GM23338 (cell line): ENCODE measurements at regions not wholly inside any gene's neighbourhood (a gene's known extent, or its start where the extent isn't known, plus 50 kb on each side); places are given as distances from the start of the nearest gene placed in this dataset.

Experiments used
- ATAC-seq: fragments of 200-7000 bp; cut with Tn5 transposase; 3 replicates; pipeline ENCODE4 v1.9.1; 2020
- DNase-seq: peaks from one replicate; pipeline ENCODE4 v3.0.0-alpha.2; 2015; ENCODE audit warnings: low spot score
- H2AFZ ChIP-seq: fragments of 200-600 bp; sonication (generic); 2 replicates; pipeline ENCODE4 v1.8.0; 2016; ENCODE audit warnings: antibody characterized with exemption, mild to moderate bottlenecking, moderate library complexity
- H3F3A ChIP-seq: fragments of 200-600 bp; sonication (generic); replicated peaks from 2 replicates; pipeline ENCODE4 v1.8.0; 2017; ENCODE audit warnings: antibody characterized with exemption, mixed run types, low read depth
- H3K27ac ChIP-seq: fragments of 200-600 bp; sonication (generic); 2 replicates; pipeline ENCODE4 v1.6.1; 2016; ENCODE audit warnings: low read depth
- H3K27me3 ChIP-seq: fragments of 200-600 bp; sonication (generic); 2 replicates; pipeline ENCODE4 v1.8.0; 2016; ENCODE audit warnings: mild to moderate bottlenecking, mixed run types, moderate library complexity; ENCODE audit not compliant: insufficient read depth
- H3K36me3 ChIP-seq: fragments of 200-600 bp; sonication (generic); 2 replicates; pipeline ENCODE4 v1.8.0; 2016; ENCODE audit warnings: mild to moderate bottlenecking; ENCODE audit not compliant: insufficient read depth
- H3K4me1 ChIP-seq: fragments of 200-600 bp; sonication (generic); 2 replicates; pipeline ENCODE4 v1.8.0; 2016; ENCODE audit warnings: mild to moderate bottlenecking, moderate library complexity; ENCODE audit not compliant: insufficient read depth
- H3K4me2 ChIP-seq: fragments of 200-600 bp; sonication (generic); 2 replicates; pipeline ENCODE4 v1.7.1; 2017; ENCODE audit warnings: mixed run types
- H3K4me3 ChIP-seq: fragments of 200-600 bp; sonication (generic); 2 replicates; pipeline ENCODE4 v1.6.1; 2016; ENCODE audit warnings: mixed run types
- H3K79me2 ChIP-seq: fragments of 200-600 bp; sonication (generic); replicated peaks from 2 replicates; pipeline ENCODE4 v1.8.0; 2017; ENCODE audit warnings: mild to moderate bottlenecking; ENCODE audit not compliant: insufficient read depth
- H3K9me2 ChIP-seq: fragments of 200-600 bp; sonication (generic); 2 replicates; pipeline ENCODE4 v1.8.0; 2017; ENCODE audit not compliant: insufficient read depth
- H4K20me1 ChIP-seq: fragments of 200-600 bp; sonication (generic); replicated peaks from 2 replicates; pipeline ENCODE4 v1.8.0; 2017; ENCODE audit warnings: mild to moderate bottlenecking; ENCODE audit not compliant: insufficient read depth
- H3K27ac Mint-ChIP-seq: 2 replicates; pipeline ENCODE4 v1.8.0; 2020; ENCODE audit warnings: inconsistent platforms, mild to moderate bottlenecking, moderate library complexity, mixed read lengths
- H3K27me3 Mint-ChIP-seq: 3 replicates; pipeline ENCODE4 v1.8.0; 2022; ENCODE audit warnings: low read depth, mild to moderate bottlenecking, moderate library complexity, mixed read lengths, inconsistent platforms; ENCODE audit not compliant: insufficient read depth, poor library complexity
- H3K36me3 Mint-ChIP-seq: 3 replicates; pipeline ENCODE4 v1.8.0; 2021; ENCODE audit warnings: low read depth, mild to moderate bottlenecking, inconsistent platforms, moderate library complexity, mixed read lengths
- H3K4me1 Mint-ChIP-seq: 3 replicates; pipeline ENCODE4 v1.8.0; 2020; ENCODE audit warnings: mild to moderate bottlenecking, inconsistent platforms, mixed read lengths
- H3K4me3 Mint-ChIP-seq: 3 replicates; pipeline ENCODE4 v1.8.0; 2021; ENCODE audit warnings: moderate library complexity, mild to moderate bottlenecking, inconsistent platforms, mixed read lengths
- H3K9me3 Mint-ChIP-seq: 3 replicates; pipeline ENCODE4 v1.8.0; 2020; ENCODE audit warnings: moderate library complexity, mild to moderate bottlenecking, inconsistent platforms, mixed read lengths
- CREB1 ChIP-seq: fragments of 250-450 bp; sonication (Bioruptor Pico); IDR thresholded peaks from 2 replicates; pipeline ENCODE4 v1.5.0; 2020; ENCODE audit warnings: low read depth, mild to moderate bottlenecking, moderate library complexity
- EZH2 ChIP-seq: fragments of 200-600 bp; sonication (generic); IDR thresholded peaks from one replicate; pipeline ENCODE4 v1.8.0; 2017; ENCODE audit warnings: antibody characterized with exemption, mild to moderate bottlenecking, low read depth; ENCODE audit not compliant: unreplicated experiment
- EZH2phosphoT487 ChIP-seq: fragments of 200-600 bp; sonication (generic); IDR thresholded peaks from one replicate; pipeline ENCODE4 v1.8.1; 2018; ENCODE audit warnings: antibody characterized with exemption; ENCODE audit not compliant: unreplicated experiment
- JUNB ChIP-seq: IDR thresholded peaks from one replicate; pipeline ENCODE4 v1.6.1; 2016; ENCODE audit warnings: antibody characterized with exemption; ENCODE audit not compliant: unreplicated experiment
- NANOG ChIP-seq: IDR thresholded peaks from 2 replicates; pipeline ENCODE4 v1.6.1; 2016; ENCODE audit warnings: antibody characterized with exemption, borderline replicate concordance
- POLR2AphosphoS5 ChIP-seq: IDR thresholded peaks from 2 replicates; pipeline ENCODE4 v1.6.1; 2016; ENCODE audit warnings: antibody characterized with exemption, low read depth
- STAT1 ChIP-seq: IDR thresholded peaks from one replicate; pipeline ENCODE4 v1.6.1; 2016; ENCODE audit warnings: antibody characterized with exemption; ENCODE audit not compliant: unreplicated experiment
- ZNF114 ChIP-seq: fragments of 250-450 bp; sonication (Bioruptor Pico); IDR thresholded peaks from 2 replicates; pipeline ENCODE4 v1.5.0; 2020; ENCODE audit warnings: mild to moderate bottlenecking, moderate library complexity
- ZNF331 ChIP-seq: fragments of 250-450 bp; sonication (Bioruptor Pico); IDR thresholded peaks from 2 replicates; pipeline ENCODE4 v1.5.0; 2020; ENCODE audit warnings: low read depth, mild to moderate bottlenecking, moderate library complexity
- TF ChIP-seq, protein P1 (sequence below), 2 experiments: fragments of 200-600 bp in 1 of 2; sonication (generic) in 1 of 2; conservative IDR thresholded peaks; 2 replicates each; pipeline versions ENCODE4 v1.5.1 to v1.6.1; 2016 to 2017; ENCODE audit warnings: antibody characterized with exemption in 2 of 2, low read depth in 2 of 2, mild to moderate bottlenecking in 2 of 2, moderate library complexity in 1 of 2
- TF ChIP-seq, protein P2 (sequence below): IDR thresholded peaks from one replicate; pipeline ENCODE4 v1.6.1; 2018; ENCODE audit warnings: antibody characterized with exemption; ENCODE audit not compliant: unreplicated experiment
- TF ChIP-seq, protein P3 (sequence below): fragments of 250-450 bp; sonication (Bioruptor Pico); IDR thresholded peaks from 2 replicates; pipeline ENCODE4 v1.5.0; 2020; ENCODE audit warnings: mild to moderate bottlenecking, moderate library complexity
- TF ChIP-seq, protein P4 (sequence below): IDR thresholded peaks from 2 replicates; pipeline ENCODE4 v1.6.1; 2016; ENCODE audit warnings: antibody characterized with exemption

DNA sequence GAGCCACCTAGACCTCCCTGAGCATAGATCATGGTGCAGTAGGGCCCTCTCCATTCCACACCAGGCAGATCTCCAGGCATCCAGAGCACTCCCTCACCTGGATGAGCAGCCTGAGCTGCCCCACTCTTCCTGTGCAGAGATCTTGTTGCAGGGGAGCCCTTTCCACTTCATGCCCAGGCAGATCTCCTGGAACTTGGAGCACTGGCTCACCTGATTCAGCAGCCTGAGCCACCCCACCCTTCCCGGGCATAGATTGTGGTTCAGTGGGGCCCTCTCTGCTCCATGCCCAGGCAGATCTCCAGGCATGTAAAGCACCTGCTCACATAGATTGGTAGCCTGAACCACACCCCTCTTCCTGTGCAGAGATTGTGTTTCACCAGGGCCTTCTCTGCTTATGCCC is 78.0 kb downstream of the SEC16B start:
- H3K36me3 ChIP-seq: peaks cover 4% of the 10 kb centered on the region; the same call in 1 of the 2 replicates
- no peak for ATAC-seq
- no peaks in the 10 kb centered on the region; the same call in 1 of the 2 replicates for H3K9me2 ChIP-seq
- Mint-ChIP-seq H3K4me3 (no peak overlapping the region), H3K27me3 (no peaks in the 10 kb centered on the region), H3K36me3 (peaks cover 11% of the 10 kb centered on the region; the same call in 2 of the 3 replicates), H3K27ac (no peak overlapping the region), H3K9me3 (peaks cover 35% of the 10 kb centered on the region), H3K4me1 (no peaks in the 10 kb centered on the region)
- TF ChIP-seq NANOG: no peak
- TF ChIP-seq POLR2AphosphoS5: no peak
- TF ChIP-seq, protein P1, sequence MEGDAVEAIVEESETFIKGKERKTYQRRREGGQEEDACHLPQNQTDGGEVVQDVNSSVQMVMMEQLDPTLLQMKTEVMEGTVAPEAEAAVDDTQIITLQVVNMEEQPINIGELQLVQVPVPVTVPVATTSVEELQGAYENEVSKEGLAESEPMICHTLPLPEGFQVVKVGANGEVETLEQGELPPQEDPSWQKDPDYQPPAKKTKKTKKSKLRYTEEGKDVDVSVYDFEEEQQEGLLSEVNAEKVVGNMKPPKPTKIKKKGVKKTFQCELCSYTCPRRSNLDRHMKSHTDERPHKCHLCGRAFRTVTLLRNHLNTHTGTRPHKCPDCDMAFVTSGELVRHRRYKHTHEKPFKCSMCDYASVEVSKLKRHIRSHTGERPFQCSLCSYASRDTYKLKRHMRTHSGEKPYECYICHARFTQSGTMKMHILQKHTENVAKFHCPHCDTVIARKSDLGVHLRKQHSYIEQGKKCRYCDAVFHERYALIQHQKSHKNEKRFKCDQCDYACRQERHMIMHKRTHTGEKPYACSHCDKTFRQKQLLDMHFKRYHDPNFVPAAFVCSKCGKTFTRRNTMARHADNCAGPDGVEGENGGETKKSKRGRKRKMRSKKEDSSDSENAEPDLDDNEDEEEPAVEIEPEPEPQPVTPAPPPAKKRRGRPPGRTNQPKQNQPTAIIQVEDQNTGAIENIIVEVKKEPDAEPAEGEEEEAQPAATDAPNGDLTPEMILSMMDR (conservative IDR thresholded peaks at IDR 0.05; ENCODE audit: low read depth in 2 of 2): no peak
- TF ChIP-seq JUNB: no peak
- TF ChIP-seq, protein P2, sequence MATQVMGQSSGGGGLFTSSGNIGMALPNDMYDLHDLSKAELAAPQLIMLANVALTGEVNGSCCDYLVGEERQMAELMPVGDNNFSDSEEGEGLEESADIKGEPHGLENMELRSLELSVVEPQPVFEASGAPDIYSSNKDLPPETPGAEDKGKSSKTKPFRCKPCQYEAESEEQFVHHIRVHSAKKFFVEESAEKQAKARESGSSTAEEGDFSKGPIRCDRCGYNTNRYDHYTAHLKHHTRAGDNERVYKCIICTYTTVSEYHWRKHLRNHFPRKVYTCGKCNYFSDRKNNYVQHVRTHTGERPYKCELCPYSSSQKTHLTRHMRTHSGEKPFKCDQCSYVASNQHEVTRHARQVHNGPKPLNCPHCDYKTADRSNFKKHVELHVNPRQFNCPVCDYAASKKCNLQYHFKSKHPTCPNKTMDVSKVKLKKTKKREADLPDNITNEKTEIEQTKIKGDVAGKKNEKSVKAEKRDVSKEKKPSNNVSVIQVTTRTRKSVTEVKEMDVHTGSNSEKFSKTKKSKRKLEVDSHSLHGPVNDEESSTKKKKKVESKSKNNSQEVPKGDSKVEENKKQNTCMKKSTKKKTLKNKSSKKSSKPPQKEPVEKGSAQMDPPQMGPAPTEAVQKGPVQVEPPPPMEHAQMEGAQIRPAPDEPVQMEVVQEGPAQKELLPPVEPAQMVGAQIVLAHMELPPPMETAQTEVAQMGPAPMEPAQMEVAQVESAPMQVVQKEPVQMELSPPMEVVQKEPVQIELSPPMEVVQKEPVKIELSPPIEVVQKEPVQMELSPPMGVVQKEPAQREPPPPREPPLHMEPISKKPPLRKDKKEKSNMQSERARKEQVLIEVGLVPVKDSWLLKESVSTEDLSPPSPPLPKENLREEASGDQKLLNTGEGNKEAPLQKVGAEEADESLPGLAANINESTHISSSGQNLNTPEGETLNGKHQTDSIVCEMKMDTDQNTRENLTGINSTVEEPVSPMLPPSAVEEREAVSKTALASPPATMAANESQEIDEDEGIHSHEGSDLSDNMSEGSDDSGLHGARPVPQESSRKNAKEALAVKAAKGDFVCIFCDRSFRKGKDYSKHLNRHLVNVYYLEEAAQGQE: no peak
- TF ChIP-seq ZNF114 (CRISPR knock-in tag): no peak
- no peak for TF ChIP-seq STAT1
- TF ChIP-seq ZNF331 (CRISPR knock-in tag): no peak
- TF ChIP-seq, protein P3, sequence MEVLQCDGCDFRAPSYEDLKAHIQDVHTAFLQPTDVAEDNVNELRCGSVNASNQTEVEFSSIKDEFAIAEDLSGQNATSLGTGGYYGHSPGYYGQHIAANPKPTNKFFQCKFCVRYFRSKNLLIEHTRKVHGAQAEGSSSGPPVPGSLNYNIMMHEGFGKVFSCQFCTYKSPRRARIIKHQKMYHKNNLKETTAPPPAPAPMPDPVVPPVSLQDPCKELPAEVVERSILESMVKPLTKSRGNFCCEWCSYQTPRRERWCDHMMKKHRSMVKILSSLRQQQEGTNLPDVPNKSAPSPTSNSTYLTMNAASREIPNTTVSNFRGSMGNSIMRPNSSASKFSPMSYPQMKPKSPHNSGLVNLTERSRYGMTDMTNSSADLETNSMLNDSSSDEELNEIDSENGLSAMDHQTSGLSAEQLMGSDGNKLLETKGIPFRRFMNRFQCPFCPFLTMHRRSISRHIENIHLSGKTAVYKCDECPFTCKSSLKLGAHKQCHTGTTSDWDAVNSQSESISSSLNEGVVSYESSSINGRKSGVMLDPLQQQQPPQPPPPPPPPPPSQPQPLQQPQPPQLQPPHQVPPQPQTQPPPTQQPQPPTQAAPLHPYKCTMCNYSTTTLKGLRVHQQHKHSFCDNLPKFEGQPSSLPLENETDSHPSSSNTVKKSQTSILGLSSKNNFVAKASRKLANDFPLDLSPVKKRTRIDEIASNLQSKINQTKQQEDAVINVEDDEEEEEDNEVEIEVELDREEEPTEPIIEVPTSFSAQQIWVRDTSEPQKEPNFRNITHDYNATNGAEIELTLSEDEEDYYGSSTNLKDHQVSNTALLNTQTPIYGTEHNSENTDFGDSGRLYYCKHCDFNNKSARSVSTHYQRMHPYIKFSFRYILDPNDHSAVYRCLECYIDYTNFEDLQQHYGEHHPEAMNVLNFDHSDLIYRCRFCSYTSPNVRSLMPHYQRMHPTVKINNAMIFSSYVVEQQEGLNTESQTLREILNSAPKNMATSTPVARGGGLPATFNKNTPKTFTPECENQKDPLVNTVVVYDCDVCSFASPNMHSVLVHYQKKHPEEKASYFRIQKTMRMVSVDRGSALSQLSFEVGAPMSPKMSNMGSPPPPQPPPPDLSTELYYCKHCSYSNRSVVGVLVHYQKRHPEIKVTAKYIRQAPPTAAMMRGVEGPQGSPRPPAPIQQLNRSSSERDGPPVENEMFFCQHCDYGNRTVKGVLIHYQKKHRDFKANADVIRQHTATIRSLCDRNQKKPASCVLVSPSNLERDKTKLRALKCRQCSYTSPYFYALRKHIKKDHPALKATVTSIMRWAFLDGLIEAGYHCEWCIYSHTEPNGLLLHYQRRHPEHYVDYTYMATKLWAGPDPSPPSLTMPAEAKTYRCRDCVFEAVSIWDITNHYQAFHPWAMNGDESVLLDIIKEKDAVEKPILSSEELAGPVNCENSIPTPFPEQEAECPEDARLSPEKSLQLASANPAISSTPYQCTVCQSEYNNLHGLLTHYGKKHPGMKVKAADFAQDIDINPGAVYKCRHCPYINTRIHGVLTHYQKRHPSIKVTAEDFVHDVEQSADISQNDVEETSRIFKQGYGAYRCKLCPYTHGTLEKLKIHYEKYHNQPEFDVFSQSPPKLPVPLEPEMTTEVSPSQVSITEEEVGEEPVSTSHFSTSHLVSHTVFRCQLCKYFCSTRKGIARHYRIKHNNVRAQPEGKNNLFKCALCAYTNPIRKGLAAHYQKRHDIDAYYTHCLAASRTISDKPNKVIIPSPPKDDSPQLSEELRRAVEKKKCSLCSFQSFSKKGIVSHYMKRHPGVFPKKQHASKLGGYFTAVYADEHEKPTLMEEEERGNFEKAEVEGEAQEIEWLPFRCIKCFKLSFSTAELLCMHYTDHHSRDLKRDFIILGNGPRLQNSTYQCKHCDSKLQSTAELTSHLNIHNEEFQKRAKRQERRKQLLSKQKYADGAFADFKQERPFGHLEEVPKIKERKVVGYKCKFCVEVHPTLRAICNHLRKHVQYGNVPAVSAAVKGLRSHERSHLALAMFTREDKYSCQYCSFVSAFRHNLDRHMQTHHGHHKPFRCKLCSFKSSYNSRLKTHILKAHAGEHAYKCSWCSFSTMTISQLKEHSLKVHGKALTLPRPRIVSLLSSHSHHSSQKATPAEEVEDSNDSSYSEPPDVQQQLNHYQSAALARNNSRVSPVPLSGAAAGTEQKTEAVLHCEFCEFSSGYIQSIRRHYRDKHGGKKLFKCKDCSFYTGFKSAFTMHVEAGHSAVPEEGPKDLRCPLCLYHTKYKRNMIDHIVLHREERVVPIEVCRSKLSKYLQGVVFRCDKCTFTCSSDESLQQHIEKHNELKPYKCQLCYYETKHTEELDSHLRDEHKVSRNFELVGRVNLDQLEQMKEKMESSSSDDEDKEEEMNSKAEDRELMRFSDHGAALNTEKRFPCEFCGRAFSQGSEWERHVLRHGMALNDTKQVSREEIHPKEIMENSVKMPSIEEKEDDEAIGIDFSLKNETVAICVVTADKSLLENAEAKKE (CRISPR knock-in tag): no peak
- no peak for TF ChIP-seq EZH2
- no peak for TF ChIP-seq EZH2phosphoT487
- TF ChIP-seq, protein P4, sequence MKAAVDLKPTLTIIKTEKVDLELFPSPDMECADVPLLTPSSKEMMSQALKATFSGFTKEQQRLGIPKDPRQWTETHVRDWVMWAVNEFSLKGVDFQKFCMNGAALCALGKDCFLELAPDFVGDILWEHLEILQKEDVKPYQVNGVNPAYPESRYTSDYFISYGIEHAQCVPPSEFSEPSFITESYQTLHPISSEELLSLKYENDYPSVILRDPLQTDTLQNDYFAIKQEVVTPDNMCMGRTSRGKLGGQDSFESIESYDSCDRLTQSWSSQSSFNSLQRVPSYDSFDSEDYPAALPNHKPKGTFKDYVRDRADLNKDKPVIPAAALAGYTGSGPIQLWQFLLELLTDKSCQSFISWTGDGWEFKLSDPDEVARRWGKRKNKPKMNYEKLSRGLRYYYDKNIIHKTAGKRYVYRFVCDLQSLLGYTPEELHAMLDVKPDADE: no peak
- no peak for TF ChIP-seq CREB1 (CRISPR knock-in tag)
- no peaks in the 10 kb centered on the region for H4K20me1 ChIP-seq
- no peaks in the 10 kb centered on the region for H3K79me2 ChIP-seq
- DNase-seq: no peak
- no peak overlapping the region for H2AFZ ChIP-seq
- no peak overlapping the region for H3K4me3 ChIP-seq
- no peaks in the 10 kb centered on the region for H3F3A ChIP-seq
- H3K27me3 ChIP-seq: no peaks in the 10 kb centered on the region
- H3K4me1 ChIP-seq: no peaks in the 10 kb centered on the region
- H3K4me2 ChIP-seq: no peak overlapping the region
- no peak overlapping the region for H3K27ac ChIP-seq
